Stimulated activated CD8-positive, alpha-beta memory T cell treated with anti-CD3 and anti-CD28 coated beads, Interleukin-4, amount 100 ng/mL, for 4 hours (primary cell): ENCODE measurements at regions not wholly inside any gene's neighbourhood (a gene's known extent, or its start where the extent isn't known, plus 50 kb on each side); places are given as distances from the start of the nearest gene placed in this dataset.

Experiments used
- DNase-seq, 2 donors: peaks; one replicate each; pipeline ENCODE4 v3.0.0-alpha.2; 2020; ENCODE audit warnings: low read depth in 2 of 2, low spot score in 1 of 2

DNA sequence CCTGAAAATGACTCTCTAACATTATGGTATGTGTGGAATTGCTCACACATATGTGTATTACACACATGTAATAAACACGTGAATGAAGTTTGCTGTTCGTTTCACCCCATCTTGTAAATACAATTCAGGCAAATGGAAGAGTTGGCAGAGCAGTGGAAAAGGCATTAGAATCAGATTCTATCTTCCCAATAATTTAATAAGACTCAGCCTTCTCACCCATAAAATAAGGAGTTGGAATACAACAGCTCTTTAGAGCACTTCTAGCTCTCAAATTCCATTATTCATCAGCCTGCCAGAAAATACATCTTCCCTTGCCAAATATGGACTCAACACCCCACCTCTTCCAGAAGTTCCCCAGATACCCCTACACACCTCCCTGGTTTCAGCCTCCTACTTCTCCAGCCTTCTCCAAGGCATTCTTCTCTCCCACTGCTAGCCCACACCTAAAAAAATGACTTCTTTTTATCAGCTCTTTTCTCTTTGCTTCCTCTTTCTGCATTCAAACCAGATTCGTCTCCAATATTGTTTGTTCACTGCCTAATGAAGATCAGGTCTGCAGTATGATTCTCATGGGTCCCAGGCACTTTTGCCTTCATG, 66.2 kb upstream of the DYRK2 start:
- DNase-seq: no peak

DNA sequence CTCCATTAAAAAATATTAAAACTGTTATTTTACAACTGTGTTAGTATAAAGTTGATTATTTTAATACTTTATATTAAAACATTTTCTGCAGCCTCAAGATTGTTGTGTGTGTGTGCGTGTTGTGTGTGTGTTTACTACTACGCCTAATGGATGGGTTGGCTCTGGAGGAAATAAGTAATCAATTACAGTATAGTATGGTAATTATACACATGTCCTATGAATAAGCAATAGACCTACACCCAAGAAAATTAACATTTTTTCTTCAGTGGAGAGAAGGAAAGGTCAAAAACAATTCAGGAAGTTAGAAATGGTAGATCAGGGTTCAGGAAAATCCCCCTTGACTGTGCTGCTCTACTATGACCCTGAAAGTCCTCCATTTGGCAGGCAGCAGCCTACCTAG, 65.7 kb upstream of the DYRK2 start:
- no peak for DNase-seq

DNA sequence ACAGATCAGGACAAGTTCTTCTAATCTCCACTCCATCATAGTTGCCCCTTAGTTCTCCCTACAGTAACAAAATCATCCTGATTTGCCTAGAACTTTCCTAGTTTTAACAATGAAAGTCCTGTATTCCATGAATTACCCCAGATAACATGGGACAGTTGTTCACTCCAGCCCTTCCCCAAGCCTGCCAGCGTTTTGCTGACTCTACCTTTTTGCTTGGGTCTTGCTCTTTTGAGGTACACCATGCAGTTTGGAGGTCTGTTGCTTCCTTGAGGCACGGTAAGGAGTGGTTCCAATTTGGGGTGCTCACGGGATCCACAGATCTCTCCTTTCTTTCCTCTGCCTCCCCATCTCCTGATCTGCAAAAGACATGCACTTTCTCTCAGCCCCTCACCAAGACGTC, 61.6 kb upstream of the DYRK2 start:
- no peak for DNase-seq

DNA sequence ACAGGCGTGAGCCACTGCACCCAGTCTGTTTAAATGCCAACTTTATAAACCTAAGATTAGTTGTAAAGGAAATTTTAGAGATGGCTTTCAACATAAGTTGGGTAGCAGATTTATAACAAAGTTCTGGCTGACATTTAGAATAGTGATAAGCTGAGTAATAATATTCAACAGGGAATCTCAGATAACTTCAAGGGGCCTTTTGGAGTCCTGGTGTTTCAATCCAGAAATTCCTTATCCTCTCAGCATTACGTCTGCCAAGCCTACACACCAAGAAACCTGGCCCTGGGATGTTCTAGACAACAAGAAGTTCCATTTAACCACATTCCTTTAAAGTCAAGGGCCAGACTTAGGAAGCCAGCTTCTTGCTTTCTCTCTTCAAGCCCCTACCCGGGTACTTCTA, 59.5 kb upstream of the DYRK2 start:
- DNase-seq: no peak

DNA sequence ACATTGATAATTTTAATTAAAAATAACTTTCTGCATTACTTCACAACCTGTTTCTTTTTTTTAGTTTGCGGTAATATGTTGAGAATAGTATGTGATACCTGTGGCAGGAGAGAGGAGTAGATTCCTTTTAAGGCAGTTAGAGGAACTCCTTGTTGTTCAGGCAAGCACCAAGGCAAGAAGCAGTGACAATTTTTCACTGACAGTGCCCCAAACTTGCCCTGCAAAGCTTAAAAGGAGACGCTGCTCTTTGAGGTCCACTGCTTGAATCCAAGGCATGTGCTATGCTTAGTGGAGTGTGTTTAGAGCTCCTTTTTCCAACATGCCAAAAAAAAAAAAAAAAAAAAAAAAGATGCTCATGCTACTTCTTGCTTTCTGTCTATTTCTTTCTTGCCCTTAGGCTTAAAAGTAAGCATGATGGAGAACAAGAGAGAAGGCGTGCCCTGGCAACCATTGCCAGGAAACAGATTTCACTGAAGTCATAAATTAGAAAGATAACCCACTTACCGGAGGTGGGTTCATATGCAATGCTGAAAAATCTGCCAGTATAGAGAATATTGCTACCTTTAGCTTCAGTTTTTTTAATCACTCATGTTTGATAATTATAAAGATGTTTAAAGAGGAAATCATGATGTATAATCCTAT, 58.3 kb upstream of the DYRK2 start:
- DNase-seq: no peak

DNA sequence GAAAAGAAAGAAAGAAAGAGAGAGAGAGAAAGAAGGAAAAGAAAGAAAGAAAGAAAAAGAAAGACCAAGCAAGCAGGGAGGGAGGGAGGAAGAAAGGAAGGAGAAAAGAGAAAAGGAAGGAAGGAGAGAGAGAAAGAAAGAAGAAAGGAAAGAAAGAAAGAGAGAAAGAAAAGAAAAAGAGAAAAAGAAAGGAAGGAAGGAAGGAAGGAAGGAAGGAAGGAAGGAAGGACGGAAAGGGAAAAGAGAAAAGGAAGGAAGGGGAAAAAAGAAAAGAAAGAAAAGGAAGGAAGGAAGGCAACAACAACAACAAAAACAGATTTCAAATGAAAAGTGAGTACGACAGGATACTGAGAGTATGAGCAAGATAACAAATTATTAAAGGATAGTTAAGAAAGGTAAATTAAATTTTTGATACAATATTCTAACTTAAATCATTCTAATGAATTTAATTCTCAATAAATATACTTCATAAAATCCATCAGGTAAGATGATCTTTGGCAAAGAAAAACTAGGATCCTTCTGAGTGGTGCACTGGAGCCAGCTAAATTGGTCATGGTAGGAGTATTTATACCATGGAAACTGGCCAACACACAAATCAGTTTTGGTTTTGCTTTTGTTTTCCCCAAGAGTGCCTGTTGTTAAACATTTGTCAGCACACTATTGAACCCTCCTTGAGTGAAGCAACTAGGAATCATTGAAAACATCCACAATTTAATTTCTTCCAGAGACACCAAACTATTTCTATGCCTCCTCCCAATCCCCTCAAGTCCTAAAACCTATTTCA, 56.1 kb upstream of the DYRK2 start:
- DNase-seq: no peak

DNA sequence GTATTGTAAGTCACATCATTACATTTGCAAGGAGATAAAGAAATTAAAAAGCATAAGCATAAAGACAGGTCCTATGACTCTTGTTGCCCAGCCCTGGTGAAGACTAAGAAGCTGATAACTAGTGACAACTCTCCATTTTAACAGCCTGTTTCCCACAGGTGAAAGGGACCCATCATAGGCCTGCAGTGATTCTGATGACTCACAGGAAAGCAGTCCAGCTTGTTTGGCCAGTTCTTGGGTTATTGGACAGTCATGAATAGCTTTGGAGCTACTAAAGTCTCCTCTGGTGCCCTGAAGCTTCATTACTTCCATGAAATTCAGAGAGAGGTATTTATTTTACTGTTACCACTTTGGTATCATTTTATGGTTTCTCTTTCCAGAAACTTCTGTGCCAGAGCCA, 55.5 kb upstream of the DYRK2 start:
- DNase-seq: no peak

DNA sequence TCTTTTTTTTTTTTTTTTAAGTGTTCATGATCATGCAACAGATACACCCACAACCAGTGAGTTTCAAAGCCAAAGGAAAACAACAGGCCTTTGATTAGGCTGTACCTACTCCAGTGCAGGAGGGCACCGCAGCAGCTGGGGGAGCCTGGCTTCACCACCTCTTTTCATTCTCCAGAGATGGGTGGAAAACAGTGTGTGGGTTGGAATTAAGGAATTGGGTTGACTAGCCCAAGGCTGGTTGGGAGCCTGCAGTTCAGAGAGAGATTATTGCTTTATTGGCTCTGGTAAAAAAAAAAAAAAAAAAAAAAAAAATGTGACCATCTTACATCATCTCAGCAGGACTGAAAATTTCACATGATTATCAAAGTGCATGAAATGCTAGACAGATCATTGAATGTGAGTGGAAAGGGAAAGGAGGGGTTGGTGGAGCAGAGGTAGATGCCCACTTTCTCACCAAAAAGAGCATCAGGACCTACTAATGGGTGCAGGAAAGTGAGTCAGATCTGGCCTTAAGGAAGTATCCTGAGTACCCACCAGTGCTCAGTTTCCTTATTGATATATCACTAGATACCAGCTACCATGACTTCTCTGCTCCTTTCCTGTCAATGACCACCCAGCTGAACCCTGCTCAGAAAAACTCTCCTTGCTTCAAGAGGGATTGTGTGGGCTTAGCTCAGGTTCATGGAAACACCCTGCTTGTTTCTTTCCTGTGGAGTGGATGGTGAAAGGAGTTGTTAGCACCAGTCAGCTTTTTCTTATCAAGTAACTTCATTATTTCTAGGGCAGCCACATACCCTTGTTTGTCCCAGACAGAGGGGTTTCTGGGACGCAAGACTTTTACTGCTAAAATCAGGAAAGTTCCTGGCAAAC, 54.8 kb upstream of the DYRK2 start:
- DNase-seq: no peak

DNA sequence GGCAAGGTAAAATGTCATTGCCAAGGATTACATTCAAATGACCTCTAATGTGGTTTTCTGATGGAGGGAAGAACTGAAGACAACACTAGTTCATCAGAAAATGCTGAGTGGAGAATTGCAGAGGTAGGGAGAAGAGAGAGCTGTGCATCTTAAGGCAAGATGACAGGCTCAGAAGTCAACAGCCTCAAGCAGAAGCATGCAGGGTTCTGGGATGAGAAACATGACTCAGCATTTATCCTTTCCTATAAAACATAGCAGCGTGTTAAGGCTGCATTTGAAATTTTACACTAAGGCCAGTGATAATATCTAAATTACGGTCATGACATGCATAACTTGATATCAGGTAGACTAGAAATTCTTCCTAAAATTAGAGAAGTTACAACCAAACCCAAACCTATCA, 53.7 kb upstream of the DYRK2 start:
- DNase-seq: no peak

DNA sequence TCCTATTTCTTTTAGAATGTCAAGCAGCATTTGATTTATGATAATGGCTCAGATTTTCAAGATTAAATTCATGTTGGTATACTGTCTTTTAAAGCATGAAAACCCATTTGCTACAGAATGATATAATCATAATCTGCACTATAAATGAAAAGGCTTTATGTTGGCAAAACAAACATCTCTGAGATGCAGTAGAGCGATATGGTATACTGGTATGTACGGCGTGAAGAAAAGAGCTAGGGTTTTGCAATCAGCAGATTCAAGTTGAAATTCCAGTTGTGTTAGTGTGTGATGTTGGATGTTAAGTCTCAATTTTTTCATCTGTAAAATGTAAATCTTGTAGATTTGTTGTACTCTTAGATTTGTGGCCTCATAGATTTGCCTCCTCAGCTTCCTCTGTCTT, 53.2 kb upstream of the DYRK2 start:
- no peak for DNase-seq

DNA sequence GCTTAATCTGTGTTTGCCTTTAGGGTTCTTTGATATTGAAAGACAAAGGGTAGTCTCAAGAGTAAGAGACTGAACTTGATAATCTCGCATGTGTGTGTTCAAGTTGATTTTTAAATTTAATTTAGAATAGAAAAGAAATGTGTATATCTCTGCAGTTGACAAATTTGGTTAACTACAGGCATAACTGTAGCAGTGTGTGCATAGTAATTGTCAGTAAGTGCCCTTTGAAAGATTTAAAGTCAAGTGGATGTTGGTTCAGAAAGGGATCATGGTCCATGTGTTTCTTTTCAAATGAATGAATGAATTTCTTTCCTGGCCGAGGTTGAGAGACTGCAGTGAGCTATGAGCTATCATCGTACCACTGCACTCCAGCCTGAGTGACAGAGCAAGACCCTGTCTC, 49.9 kb upstream of the DYRK2 start:
- DNase-seq: no peak
